ENCODE measurements at regions not wholly inside any gene's neighbourhood (a gene's known extent, or its start where the extent isn't known, plus 50 kb on each side); places are given as distances from the start of the nearest gene placed in this dataset.
"Not testable (repeated sequence)": the region's sequence is repeated elsewhere in the genome, so short reads cannot be mapped to it uniquely, and the experiment has no call there.

DNA sequence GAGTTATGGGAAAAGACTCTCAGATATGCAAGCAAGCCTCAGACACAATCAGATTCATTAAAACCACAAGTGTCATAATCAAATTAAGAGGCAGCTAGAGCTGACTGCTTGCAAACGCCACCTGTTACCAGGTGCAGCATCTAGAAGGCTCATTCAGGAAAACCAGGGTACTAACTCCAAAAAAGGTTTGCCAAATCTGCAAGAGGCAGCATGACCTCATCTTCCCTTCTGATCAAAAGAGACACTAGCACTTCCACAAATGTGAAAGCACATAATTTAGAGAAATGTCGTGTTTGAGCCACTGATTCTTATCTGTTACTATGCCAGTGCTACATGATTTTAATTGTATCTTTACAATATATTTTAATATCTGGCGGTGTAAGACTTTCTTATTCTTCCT is 123.3 kb upstream of the NANOGP8 start:
- no peak for ATAC-seq

DNA sequence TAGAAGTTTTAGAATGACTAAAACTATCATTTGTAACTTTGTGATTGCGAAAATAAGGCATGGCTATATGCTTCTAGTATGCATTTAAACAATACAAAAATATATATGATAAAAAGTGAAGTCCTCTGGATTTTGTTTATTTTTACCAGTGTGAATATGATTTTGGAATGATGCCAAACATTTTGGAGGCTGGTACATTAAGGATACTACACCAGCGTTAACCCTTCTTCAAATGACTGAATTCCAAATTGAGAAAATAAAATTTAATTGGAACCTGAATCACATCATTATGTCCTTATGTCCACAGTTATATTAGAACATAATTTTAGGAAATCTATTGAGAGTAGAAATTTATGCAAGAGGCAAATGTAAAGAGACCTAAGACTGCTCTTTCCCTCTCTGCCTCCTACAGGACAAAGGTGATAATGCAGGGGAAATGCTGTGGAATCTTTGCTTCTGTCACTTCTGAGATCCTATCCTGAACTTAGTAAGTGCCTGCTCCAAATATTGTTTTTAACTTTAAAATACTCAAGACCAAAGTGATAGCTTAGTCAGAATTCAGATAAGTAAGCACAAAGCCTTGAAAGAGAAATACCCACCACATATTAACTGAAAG is 121.1 kb upstream of the NANOGP8 start:
- no peak for ATAC-seq

DNA sequence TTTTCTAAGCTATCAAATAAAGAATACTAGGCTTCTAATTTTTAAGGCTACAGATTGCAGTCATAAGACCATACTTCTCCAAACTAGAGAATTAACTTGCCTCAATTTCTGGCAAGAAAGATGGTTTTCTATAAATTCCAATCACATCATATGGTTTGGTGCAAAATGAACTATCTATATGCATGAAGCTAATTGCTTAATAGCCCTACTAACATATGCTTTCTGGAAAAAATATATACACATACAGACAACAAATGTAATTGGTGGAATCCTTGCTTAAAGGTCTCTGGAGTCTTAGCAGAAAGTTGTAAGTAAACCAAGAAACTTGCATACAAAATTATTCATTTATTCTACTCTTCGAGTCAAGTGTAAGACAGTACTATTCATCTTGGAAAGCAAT is 113.1 kb upstream of the NANOGP8 start:
- no peak for ATAC-seq

DNA sequence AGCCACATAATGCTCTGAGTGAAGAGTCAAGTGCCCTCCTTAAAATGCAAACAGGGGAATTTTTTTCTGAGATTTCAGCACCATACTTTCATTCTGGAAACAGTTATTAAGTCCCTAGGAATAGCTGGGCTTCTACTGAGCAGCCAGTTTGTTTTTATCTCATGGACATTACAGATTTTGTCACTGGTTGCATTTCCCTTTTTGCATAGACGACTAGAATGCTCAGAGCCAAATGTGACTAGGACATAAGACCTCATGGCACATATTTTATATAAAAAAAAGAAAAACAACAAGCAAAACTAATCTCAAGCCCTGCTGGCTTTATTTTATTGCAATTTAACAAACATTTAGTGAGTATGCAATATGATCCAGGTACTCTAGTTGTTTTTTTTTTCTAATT is 112.7 kb upstream of the NANOGP8 start:
- no peak for ATAC-seq

DNA sequence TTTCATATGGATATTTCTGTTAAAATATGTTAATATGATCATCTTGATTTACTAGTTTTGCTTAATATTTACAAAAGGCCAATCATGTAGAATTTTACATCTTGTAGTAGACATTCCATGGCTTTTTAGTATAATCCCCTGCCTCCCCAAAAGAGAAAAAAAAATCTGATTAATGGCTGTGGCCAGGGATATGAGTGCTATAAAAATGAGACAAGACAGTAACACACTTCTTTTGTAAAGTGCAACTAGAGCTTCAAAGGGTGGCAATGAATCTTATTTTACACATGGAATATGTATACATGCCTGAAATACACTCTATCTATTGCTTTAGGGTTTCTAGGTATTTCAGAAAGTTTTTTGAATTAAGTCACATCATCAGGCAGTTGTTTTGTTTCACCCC is 112.2 kb upstream of the NANOGP8 start:
- ATAC-seq = no peak

DNA sequence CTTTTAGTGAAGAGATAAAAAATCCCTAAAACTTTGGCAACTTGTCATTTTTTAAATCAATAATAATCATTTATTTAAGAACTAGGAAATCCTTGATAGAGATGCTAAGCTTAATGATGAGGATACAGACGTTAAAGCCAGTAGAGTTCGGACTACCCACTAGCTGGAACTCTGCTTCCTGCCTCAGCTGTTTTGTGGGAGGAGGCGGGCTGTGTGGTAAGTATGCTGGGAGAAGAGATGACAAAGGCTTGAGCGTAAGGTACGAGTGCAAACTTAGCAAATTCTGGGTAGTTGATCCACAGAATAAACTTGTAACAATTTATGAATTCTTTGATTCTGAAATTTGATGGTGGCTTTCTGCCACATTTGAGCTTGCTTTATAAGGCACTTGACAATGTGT is 111.2 kb upstream of the NANOGP8 start:
- no peak for ATAC-seq

DNA sequence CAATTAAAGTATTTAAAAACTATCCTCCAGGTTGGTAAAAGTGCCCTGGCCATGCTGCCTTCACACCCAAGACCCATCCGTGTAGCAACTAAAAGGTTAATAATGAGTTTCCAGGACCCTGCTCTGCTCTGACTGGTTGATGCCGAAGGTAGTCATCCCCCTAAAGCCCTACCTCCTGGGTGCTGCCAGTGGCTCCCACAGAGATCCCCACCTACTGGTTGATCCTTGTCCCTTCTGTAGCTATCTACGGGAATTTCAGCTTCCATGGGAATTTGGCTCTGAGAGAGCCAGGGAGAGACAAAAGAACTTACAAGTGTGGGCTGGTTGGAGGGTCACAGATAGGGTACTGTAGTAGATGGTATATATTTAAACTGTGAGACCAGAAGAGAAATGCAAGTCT is 110.6 kb upstream of the NANOGP8 start:
- ATAC-seq = no peak

DNA sequence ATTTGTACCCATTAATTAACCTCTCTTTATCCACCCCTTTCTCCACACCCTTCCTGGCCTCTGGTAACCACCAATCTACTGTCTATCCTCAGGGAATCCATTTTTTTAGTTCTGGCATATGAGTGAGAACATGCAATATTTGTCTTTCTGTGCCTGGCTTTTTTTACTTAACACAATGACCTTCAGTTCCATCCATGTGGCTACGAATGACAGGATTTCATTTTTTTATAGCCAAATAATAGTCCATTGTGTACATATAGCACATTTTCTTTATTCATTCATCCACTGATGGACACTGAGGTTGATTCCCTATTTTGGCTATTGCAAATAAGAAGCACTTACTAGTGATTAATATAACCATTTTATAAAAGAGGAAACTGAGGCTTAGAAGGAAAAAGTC is 109.9 kb upstream of the NANOGP8 start:
- ATAC-seq = no peak

DNA sequence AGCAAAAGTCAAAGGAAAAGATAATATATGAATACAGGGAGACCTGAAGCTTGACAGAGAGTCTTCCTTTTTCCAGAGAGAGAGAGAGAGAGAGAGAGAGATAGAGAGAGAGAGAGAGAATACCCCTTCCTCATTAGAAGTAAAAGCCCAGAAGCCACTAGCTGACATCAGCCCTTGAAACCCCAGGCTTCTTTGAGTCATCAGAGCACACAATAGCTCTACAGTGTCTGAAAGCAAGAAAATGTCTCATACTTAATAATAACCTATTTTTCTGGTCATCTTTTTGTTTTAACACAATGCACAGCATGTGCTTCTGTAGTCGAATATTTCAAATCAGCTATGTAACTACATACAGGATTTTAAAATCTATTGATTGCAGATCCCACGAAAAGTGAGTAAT is 109.2 kb upstream of the NANOGP8 start:
- no peak for ATAC-seq

DNA sequence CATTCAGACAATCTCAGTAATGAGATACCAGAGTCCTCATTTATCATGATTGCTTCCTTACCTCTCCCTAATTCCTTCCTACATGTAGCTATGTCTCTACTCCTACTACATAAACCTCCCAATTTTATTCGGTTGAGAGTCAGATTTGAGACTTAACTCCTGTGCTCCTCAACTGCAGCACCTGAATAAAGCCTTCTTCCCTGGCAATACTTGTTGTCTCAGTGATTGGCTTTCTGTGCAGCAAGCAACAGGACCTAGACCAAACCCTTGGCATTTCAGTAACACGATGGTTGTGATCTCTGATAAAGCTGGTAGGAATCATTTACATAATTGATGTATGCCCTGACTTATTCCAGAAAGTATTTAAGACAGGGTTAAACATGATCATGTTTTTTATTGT is 106.7 kb upstream of the NANOGP8 start:
- no peak for ATAC-seq

DNA sequence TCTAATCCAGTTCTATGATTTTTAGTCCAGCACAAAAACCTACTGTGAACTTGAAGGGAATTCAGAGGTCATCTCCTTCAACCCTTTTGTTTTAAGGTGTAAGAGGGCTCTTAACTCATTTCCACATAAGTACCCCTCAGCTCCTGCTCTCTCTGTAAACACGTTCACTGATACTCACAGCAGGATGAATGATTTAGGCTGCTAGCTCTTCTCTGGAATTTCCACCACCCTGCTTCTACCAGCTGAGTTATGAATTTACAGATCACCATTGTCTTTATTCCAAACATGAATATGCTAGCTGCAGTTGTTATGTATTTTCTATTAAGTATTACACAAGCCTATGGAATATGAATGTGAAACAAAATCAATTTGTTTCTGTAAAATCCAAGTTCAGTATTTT is 101.3 kb upstream of the NANOGP8 start:
- no peak for ATAC-seq

DNA sequence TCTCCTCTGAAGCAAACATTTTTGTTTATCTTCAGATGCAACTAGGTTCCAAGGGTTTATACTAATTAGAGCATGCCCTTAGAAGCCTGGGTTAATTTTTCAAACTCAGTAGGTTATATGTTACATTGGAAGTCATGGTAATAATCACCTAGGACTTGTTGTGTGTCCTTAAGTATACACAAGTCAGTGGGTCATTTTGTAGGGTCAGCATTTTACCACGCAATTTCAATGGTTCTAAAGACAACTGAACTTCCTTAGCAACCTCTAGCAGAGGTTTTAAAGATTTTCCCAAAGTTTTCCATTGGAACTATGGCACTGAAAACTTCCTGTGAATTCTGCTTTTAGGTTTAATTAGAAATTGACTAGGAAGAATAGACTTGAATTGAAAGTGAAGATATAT is 99.6 kb upstream of the NANOGP8 start:
- ATAC-seq = no peak

DNA sequence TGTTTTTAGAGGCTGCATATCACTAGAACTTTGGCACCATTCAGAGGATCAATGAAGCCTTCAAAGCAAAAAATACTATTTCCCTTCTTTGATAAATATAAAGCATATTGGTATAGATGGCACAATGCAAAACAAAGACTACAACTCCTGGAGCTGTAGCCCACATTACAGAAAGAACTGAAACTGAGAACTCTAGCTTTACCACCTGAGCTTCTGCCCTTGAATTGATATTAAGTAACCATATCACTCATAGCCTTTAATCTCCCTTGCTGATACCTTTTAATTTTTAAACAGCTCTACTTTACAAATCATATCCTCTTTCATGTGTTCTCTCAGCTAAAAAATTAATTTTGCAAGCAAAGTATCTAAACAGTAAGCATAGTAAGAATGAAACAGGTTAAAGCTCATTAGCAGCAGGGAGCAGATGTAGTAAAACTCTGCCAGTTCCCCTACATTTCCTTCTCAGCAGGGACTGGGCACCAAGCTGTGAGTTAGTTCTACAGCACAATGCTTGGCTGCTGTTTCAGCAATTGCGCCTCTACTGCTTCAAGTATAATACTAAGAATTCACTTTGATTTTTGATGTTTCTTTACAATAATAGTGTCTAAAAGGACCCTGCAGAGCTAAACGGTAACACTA is 97.9 kb upstream of the NANOGP8 start:
- no peak for ATAC-seq

DNA sequence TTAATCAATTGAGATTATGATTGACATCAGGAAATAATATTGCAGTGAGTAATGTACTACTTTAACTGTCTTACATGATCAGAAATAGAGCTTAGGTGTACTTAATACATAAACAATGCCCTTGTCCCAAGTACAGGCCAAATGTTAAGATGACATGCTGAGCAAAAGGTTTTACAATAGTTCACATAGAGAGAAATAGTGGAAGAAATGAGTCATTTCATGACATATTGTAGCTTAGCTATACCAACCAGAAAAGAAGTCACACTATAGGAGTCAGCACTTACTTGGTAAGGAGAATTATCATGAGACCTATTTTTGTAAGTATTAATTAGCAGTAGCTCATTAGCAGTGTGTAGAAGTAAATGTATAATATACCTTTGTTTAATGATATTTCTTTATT is 96.4 kb upstream of the NANOGP8 start:
- ATAC-seq = peak; percentile 96

DNA sequence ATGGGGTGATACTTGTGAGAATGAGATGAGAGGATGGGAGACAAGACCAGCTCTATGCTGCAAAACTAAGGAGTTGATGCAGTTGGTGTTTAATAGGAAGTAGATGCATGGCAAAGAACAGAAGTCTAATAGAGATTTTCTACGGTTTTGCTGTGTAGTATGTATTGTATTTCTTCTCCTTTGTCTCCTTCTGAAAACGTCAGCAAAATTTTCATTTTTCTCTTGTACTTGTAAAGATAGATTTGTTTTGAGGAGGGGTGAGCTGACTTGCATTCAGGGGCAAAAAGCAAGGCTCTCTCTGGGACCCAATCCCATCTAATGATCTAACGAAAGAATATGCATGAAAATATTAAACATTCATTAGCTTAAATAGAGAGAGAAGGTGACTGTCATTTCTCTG is 94.6 kb upstream of the NANOGP8 start:
- no peak for ATAC-seq

DNA sequence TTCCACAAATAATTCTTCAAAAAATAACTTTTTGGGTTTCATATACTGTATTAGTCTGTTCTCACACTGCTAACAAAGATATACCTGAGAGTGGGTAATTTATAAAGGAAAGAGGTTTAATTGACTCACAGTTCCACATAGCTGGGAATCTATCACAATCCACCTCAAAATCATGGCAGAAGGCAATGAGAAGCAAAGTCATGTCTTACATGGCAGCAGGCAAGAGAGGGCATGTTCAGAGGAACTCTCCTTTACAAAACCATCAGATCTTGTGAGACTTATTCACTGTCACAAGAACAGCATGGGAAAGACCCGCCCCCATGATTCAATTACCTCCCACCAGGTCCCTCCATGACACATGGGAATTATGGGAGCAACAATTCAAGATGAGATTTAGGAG is 93.1 kb upstream of the NANOGP8 start:
- not testable (repeated sequence) for ATAC-seq

DNA sequence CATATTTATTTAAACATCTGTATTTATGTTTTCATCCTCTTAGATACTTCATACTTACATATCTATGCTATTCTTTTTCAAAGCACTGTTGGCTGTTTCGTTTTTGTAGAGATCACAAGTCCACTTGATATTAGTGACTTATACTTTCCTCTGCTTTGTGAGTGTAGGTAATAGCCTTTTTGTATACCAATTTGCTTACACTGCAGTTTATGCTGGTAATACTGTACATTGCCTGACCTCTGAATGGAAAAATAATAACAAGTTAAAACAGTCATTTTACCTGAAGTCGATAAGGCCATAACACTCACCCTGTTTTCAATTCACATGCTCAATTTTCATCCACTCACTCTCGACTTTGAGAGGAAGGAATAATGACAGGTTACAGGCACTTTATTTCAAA is 89.9 kb upstream of the NANOGP8 start:
- ATAC-seq = no peak

DNA sequence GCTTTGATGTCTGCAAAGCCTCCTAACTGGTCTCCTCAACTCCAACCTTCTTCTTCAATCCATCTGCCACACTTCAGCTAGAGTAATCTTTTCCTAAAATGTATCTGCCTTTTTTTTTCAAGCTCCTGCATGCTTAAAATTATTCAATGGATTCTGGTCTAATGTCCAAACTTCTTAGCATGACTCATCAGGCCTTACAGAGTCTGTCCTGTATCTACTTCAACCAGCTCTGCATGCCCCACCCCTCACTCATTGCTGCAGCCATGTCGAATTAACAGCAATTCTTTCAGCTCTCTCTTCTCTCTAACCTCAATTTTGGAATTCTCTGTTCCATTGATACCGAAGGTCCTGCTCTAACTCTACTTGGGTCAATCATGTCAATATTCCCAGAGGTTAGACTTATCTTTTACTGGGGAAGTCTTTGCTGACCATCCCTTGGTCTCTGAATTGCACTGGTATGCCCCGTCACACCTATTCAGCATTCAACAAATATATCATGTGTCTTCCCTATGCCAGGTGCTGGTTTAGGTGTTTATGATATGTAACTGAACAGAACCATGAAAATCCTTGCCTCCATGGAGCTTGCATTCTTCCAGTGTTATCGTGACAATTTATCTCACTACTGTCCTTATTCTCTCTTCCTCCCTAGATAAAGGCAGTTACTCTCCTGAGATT is 88.5 kb upstream of the NANOGP8 start:
- no peak for ATAC-seq

DNA sequence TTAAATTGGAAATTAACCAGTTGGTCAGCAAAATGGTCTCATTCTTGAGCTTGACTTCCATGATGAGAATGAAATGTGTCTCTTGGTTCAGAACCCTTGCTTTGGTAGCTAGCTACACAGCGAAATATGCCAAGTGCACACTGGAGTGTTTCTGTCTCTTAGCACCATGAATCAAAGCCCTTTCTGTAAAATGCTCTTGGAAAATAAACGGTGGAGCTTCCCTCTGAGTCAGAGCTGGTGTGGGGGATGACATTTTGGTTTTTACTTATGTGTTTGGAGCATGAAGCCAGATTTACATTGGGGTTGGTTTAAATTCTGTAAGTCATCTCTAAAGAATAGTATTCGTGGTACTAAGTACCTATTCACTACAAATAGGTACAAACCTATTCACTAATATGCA is 85.1 kb upstream of the NANOGP8 start:
- no peak for ATAC-seq

DNA sequence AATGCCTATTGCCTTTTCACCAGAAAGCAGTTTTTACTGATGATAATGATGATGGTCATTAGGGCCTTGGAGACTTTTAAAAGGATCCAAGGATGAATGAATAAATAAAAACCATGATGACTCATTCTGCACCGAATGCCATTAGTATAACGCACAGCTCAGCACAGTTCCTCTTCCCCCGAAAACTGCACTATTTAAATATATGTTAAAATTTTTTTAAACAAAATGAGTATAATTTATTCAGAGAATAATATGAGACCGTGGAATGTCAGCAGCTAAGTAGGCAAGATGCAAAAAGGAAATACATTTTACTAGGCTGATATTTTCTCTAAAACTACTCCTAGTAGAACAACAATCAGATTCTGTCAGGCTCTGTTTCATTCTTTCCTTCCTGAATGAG is 83.4 kb upstream of the NANOGP8 start:
- no peak for ATAC-seq

DNA sequence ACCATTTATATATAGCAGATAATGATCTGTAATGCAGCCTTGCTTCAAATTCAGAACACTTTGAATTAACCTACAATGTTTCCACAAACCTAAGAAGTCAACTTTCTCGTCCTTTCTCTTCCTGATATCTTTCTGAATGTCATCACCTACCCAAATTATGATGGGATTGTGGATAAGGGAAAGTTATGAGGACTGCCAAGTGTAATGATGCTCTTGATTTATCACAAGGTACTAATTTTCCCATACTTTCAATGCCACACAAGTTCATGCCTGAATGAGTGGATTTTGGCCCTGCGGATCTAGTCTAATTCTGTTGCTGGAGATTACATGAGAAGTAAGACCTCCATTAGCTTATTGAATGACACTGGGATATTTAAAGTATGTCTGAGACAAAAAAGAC is 82.6 kb upstream of the NANOGP8 start:
- ATAC-seq = no peak

DNA sequence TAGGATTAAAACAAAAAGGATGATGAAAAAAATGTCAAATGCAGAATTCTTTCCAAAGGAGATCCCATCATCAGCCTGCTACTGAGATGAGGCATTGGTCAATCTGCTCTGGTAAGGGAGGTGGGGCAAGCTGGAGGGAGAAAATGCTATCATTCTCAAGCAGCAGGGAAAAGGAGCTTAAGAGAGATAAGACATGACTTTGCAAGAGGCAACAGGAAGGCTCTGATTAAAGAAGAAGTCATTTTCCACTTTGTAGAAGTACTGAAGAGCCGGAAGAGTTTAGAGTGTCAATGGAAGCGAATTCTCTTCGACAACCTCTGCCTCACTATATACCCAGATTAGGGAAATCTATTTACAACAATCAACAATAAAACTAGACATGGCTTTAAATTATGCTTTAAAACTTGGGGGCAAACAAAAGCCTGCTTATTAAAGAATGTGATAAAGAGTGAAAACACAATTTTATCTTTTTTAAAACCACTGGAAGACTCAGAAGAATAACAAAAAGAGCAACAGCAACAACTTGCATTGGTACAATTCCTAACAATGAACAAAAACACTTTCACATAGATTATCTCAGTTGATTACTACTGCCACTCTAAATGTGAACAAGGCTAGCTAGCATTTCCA is 81.8 kb upstream of the NANOGP8 start:
- ATAC-seq = no peak

DNA sequence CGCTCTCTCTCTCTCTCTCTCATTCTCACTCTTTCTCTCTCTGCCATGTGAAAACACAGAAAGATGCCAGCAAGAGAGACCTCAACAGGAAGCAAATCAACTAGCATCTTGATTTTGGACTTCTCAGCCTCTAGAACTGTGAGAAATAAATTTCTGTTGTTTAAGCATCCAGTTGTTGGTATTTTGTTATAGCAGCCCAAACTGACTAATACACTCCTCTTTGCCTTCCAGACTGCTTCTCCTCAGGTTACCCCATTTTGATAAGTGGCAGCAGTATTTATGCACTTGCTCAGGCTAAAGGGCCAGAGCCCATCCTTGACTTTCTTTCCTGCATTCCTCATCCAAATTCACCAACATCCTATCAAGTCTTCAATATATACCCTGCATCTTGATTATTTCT is 76.6 kb upstream of the NANOGP8 start:
- no peak for ATAC-seq

DNA sequence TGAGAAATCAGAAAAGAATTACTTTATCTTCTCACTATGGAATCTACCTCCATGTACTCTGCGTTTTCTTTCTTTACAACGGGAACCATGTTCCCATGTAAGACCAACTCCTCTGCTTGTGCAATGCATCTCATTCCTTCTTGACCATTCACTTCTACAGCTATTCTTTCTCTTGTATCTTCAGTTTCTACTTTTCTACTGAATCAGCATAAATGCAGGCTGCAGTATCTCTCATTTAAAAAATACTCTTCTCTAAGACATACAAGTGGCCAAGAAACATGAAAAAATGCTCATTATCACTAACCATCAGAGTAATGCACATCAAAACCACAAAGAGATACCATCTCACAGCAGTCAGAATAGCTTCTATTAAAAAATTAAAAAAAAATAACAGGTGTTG is 74.1 kb upstream of the NANOGP8 start:
- no peak for ATAC-seq

All from esophagus mucosa (tissue), 1 donor.